Mucosa of rectum (tissue), 2 donors: ENCODE measurements at regions not wholly inside any gene's neighbourhood (a gene's known extent, or its start where the extent isn't known, plus 50 kb on each side); places are given as distances from the start of the nearest gene placed in this dataset.

Experiments used
- H3K27ac ChIP-seq, 2 donors: one replicate each; pipeline ENCODE4 v1.7.0; 2013; ENCODE audit warnings: inconsistent platforms in 2 of 2, low read depth in 2 of 2, low read length in 2 of 2
- H3K27me3 ChIP-seq, 2 donors: one replicate each; pipeline ENCODE4 v1.7.0; 2013; ENCODE audit warnings: low read length in 2 of 2; ENCODE audit not compliant: control insufficient read depth in 2 of 2, insufficient read depth in 2 of 2
- H3K36me3 ChIP-seq, 2 donors: one replicate each; pipeline ENCODE4 v1.7.0; 2013; ENCODE audit warnings: low read length in 2 of 2; ENCODE audit not compliant: control insufficient read depth in 2 of 2, insufficient read depth in 2 of 2
- H3K4me1 ChIP-seq, 2 donors: one replicate each; pipeline ENCODE4 v1.7.0; 2013; ENCODE audit warnings: low read length in 2 of 2, mild to moderate bottlenecking in 1 of 2; ENCODE audit not compliant: control insufficient read depth in 2 of 2, insufficient read depth in 2 of 2
- H3K4me3 ChIP-seq, 2 donors: one replicate each; pipeline ENCODE4 v1.7.0; 2013; ENCODE audit warnings: low read length in 2 of 2
- H3K9ac ChIP-seq, 2 donors: one replicate each; pipeline ENCODE4 v1.7.0; 2013; ENCODE audit warnings: low read length in 2 of 2, low read depth in 1 of 2, mild to moderate bottlenecking in 1 of 2
- H3K9me3 ChIP-seq, 2 donors: one replicate each; pipeline ENCODE4 v1.7.0; 2013; ENCODE audit warnings: low read length in 2 of 2; ENCODE audit not compliant: control insufficient read depth in 2 of 2
- donor health status: healthy.
- donor health status: Normal muscosa, but diverticular disease.

DNA sequence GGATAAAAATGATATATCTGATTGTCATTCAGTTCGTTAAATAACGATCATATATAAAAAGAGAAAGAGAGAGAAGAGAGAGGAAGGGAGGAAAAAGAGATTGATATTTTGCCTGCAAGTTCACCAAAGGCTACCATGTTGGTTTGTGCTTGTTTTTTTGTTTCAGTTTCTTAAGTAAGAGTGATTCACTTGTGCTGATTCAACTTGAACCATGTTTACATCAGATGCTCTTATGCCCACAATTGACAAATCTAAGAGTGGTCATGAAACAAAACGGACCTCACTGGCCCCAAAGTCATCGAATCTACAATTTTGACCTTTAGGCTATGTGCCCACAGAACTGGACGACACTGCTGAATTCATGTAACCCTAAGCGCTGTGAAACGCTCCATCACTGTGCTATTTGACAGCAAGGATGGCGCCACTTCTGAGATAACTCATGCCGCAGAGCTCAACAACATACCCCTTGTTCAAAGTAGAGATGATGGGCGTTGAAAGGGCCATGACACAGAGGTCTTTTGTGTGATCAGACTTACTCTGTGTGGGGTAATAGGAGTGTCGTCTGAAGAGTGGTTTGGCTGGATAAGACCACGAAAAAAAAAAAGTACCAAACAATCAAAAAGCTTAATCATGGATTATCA lies 481.4 kb downstream of the SETD4 start:
- Histone ChIP-seq H3K9me3 (no peaks in the 10 kb centered on the region), H3K9ac (no peak overlapping the region), H3K27ac (no peak overlapping the region), H3K4me1 (no peaks in the 10 kb centered on the region), H3K27me3 (no peaks in the 10 kb centered on the region), H3K4me3 (no peak overlapping the region), H3K36me3 (no peaks in the 10 kb centered on the region)

DNA sequence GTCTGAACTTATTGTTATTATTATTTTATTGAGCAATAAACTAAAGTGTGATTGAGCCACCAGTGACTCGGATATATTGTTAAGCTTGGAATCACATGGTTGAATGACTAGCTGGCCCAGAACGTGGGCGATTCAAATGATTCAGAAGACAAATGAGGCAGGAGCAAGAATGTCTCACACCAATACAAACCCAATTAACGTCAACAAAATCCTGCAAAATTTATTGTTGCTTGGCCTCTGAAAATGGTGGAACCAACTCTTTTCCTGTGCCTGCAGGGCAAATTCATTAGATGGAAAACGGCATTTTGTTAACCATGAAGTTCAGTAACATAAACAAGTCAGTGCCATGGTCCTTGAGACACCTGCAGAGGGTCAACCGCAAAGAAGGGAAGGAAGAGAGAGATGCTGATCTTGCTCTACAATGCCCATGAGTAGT lies 482.0 kb downstream of the SETD4 start:
- H3K4me3 ChIP-seq, result no peak overlapping the region
- H3K4me1 ChIP-seq, result no peaks in the 10 kb centered on the region
- no peak overlapping the region for H3K27ac ChIP-seq
- H3K36me3 ChIP-seq, result no peaks in the 10 kb centered on the region
- no peak overlapping the region for H3K9ac ChIP-seq
- no peaks in the 10 kb centered on the region for H3K9me3 ChIP-seq
- no peaks in the 10 kb centered on the region for H3K27me3 ChIP-seq

DNA sequence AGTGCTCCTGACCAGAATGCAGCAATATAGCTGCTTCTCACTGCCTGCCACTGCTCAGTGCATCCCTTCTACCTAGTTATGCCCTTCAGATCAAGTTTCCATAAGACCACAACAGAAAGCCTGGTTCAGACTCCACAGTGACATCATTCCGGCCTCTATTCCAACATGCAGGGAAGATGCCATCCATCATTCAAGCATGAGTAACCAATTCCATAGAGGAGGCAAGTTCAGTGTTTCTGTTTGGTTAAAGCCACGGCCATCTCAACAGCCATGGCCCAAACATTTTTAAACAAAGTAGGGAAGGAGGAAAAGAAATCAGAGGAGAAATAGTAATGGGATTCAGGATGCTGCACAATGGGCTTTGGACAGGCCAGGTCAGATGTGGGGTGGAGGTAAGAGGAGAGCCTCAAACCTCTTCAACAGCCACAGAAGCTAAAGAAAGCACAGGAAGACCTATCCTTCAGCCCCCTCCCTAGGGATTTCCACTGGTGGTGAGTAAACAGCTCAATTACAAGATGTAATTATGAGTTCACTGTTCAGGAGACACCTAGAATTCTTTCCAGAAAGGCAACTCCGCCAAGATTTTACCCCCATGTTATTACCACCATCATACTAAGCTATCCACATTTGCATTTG lies 484.9 kb downstream of the SETD4 start:
- Histone ChIP-seq H3K36me3 (no peaks in the 10 kb centered on the region), H3K4me1 (no peaks in the 10 kb centered on the region), H3K27me3 (no peaks in the 10 kb centered on the region), H3K9ac (no peak overlapping the region), H3K9me3 (no peaks in the 10 kb centered on the region), H3K4me3 (no peak overlapping the region), H3K27ac (no peak overlapping the region)

DNA sequence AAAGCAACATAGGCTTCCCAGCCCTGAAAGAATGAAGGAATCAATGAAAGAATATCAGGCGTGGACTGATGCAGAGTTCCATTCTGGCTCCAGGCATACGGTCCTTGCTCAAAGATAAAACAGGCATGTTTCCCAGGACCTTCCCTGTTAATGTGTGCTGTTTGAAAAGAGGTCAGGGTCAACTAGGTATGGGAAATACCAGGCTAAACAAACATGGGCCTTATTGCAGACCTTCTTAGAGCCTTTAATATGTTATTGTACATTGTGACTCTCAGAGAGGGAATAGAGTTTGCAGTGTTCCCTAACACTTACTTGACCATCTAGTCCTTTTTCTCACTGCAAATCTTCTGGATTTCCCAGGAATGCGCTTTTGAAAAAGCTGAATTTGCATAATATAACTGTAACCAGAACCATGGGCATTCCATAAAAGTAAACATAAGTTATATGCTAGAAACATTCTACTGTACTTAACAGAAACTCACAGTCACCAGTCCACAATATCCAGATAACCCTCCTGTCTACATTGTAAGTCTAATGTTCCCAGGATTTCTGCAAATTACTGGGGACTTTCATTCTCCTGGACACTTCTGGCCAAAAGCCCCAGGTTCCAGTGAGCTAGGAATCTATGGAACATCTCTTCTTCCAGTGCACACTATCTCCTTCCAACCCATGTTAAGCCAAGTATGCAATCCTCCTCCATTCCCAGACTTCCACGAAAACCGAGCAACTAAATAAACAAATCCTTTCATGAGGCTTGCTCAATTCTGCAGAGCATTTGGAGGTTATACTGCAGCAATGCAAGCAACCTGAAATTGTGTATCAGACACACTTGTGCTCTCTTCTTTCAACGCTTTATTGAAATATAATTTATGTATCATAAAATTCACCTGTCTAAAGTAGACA lies 486.6 kb downstream of the SETD4 start:
- H3K27me3 ChIP-seq, result no peaks in the 10 kb centered on the region
- no peak overlapping the region for H3K9ac ChIP-seq
- no peaks in the 10 kb centered on the region for H3K4me1 ChIP-seq
- H3K36me3 ChIP-seq, result no peaks in the 10 kb centered on the region
- no peaks in the 10 kb centered on the region for H3K9me3 ChIP-seq
- no peak overlapping the region for H3K4me3 ChIP-seq
- H3K27ac ChIP-seq, result no peak overlapping the region

DNA sequence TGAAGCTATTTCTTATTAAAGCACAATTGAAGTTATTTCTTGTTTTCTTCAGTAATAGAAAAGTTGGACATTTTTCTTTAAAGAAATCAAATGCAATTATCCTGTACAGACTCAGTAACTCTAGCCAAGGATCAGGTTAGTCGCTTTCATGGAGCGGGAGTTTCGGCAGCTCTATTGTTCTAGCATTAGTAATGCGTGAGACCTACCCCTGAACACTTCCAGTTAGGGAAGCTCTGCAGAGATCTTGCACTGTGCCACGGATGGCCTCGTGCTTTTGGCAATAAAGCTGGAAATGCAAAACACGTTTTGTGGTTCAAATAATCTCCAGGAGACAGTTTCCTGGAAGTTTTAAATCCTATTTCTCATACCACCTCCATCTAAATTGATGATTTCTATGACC lies 488.4 kb downstream of the SETD4 start:
- Histone ChIP-seq H3K9ac (no peak overlapping the region), H3K4me3 (no peak overlapping the region)

DNA sequence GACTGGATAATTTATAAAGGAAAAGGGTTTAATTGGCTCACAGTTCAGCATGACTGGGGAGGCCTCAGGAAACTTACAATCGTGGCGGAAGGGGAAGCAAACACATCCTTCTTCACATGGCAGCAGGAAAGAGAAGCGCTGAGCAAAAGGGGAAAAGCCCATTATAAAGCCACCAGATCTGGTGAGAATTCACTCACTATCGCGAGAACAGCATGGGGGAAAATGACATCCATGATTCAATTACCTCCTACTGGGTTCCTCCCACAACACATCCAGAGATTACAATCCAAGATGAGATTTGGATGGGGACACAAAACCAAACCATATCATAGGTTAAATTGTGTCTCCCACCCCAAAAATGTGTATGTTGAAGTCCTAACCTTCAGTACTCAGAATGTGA lies 491.7 kb downstream of the SETD4 start:
- Histone ChIP-seq H3K9ac (no peak overlapping the region), H3K36me3 (no peaks in the 10 kb centered on the region), H3K27ac (no peak overlapping the region)

More for the DNA sequence above, 488.4 kb downstream of the SETD4 start:
- no peaks in the 10 kb centered on the region for H3K36me3 ChIP-seq
- no peak overlapping the region for H3K27ac ChIP-seq
- no peaks in the 10 kb centered on the region for H3K9me3 ChIP-seq
- H3K27me3 ChIP-seq, result no peaks in the 10 kb centered on the region
- H3K4me1 ChIP-seq, result no peaks in the 10 kb centered on the region

DNA sequence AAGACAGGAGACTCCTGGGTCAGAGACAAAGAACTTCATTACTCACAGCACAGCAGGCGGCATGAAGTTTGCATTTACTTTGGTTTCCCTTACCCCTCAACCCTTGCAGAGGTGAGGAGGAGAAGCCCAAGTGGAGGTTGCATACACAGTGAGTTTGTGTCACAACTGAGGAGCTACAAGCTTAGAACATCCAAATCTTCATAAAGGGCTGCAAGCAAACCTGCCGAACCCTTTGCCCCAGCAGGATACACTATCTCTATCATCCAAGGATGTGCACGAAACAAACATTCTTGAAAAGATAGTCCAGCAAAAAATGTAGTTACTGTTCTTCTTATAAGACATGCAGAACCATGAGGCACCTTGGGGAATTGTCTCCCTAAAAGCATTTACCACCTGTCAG lies 493.5 kb downstream of the SETD4 start:
- no peaks in the 10 kb centered on the region for H3K9me3 ChIP-seq
- H3K27ac ChIP-seq, result no peak overlapping the region
- H3K4me1 ChIP-seq, result no peaks in the 10 kb centered on the region
- H3K4me3 ChIP-seq, result no peak overlapping the region
- H3K9ac ChIP-seq, result no peak overlapping the region
- H3K27me3 ChIP-seq, result no peaks in the 10 kb centered on the region
- no peaks in the 10 kb centered on the region for H3K36me3 ChIP-seq

More for the DNA sequence above, 491.7 kb downstream of the SETD4 start:
- no peaks in the 10 kb centered on the region for H3K27me3 ChIP-seq
- H3K4me3 ChIP-seq, result no peak overlapping the region
- no peaks in the 10 kb centered on the region for H3K9me3 ChIP-seq
- no peaks in the 10 kb centered on the region for H3K4me1 ChIP-seq

DNA sequence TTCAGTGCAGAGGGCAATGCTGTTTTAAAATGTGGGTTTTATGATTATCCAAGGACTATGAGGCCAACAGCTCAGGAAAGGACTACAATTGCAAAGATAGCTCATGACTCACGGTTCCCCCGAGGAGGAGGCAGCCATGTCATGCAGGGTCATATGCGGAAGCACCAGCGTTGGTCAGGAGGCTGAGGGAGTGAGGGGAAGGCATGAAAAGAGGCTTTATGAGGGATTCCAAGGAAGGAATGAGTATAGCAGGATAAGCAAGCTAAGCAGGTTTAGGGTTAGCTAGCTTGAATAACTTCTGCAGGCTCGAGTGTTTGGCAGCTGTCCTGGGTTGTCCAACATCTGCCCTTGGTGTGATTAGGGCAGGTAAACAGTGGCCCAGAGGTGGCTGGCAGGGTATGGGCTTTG lies 495.1 kb downstream of the SETD4 start:
- Histone ChIP-seq H3K27me3 (no peaks in the 10 kb centered on the region), H3K27ac (peak overlapping the region in 1 of 2 donors; percentile 4), H3K36me3 (no peaks in the 10 kb centered on the region), H3K4me3 (no peak overlapping the region), H3K4me1 (no peaks in the 10 kb centered on the region), H3K9ac (no peak overlapping the region), H3K9me3 (no peaks in the 10 kb centered on the region)

DNA sequence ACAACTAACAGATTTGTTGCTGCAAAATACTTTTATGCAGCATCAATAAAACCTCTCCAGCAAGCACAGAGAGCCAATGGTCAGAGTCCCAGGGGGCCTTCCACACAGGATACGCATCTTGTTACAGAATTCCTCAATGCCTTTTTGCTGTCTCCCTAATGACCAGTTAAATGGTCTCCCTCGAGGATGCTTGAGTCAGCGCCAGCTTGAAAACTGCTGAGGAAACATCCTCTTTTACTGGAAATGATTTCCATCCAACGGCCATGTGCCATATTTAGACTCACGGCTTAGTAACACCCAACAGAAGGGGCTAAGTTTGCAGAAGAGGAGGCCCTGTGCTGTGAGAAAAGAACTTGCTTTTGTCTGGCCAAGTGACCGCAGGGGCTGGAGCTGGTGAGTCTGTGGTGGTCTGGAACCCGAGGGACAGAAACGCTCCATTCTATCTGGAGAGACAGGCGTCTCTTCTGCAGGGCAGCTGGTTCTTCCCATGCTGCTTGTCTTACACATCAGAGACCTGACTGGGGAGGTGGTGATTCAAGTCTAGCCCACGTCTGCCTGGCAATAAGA lies 496.4 kb downstream of the SETD4 start:
- Histone ChIP-seq H3K36me3 (no peaks in the 10 kb centered on the region), H3K4me1 (no peaks in the 10 kb centered on the region), H3K4me3 (no peak overlapping the region), H3K9me3 (no peaks in the 10 kb centered on the region), H3K27me3 (no peaks in the 10 kb centered on the region), H3K27ac (no peak overlapping the region), H3K9ac (no peak overlapping the region)

DNA sequence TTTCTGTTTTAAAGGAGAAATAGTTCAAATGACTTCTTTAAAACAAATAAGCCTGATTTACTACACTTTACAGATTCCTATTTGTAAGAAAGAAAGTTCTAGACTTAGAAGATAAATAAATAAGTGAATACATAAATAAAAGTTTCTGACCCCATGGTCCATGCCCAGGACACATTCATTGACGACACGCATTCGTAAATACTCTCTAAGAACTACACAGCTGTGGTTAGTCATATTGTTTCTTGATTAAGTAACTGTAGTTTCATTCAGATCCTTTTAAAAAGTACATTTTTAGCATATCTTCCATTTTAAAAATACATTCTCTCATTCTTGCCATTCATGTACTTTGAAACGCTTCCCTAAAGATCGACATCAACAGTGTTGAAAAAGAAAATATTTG lies 497.4 kb downstream of the SETD4 start:
- Histone ChIP-seq H3K27me3 (no peaks in the 10 kb centered on the region), H3K9ac (no peak overlapping the region), H3K4me3 (no peak overlapping the region), H3K27ac (no peak overlapping the region), H3K9me3 (no peaks in the 10 kb centered on the region), H3K36me3 (no peaks in the 10 kb centered on the region), H3K4me1 (no peaks in the 10 kb centered on the region)
